Thyroid gland (tissue), 4 donors: ENCODE measurements at regions not wholly inside any gene's neighbourhood (a gene's known extent, or its start where the extent isn't known, plus 50 kb on each side); places are given as distances from the start of the nearest gene placed in this dataset.
"Not testable (repeated sequence)": the region's sequence is repeated elsewhere in the genome, so short reads cannot be mapped to it uniquely, and the experiment has no call there.

Experiments used
- DNase-seq, 2 donors: peaks; one replicate each; pipeline ENCODE4 v3.0.0-alpha.2; 2019
- H3K27ac ChIP-seq, 3 donors: fragments of 200-600 bp; sonication (generic); 1 replicate in 2 of 3; 2 replicates in 1 of 3; pipeline ENCODE4 v1.5.1; 2016 to 2019; ENCODE audit warnings: mild to moderate bottlenecking in 1 of 3, moderate library complexity in 1 of 3
- H3K27me3 ChIP-seq: fragments of 200-600 bp; sonication (generic); one replicate; pipeline ENCODE4 v1.5.1; 2019
- H3K36me3 ChIP-seq, 2 donors: fragments of 200-600 bp; sonication (generic); one replicate each; pipeline ENCODE4 v1.5.1; 2016 to 2019
- H3K4me1 ChIP-seq, 2 donors: fragments of 200-600 bp; sonication (generic); one replicate each; pipeline ENCODE4 v1.5.1; 2017 to 2019
- H3K4me3 ChIP-seq, 3 donors: fragments of 200-600 bp; sonication (generic); replicated peaks in 1 of 3; 1 replicate in 2 of 3; 2 replicates in 1 of 3; pipeline ENCODE4 v1.5.1; 2016; ENCODE audit warnings: mild to moderate bottlenecking in 1 of 3
- H3K9me3 ChIP-seq: fragments of 200-600 bp; sonication (generic); one replicate; pipeline ENCODE4 v1.5.1; 2017
- CTCF ChIP-seq, 6 experiments: fragments of 200-600 bp in 3 of 6; fragments of 450-650 bp in 3 of 6; sonication (generic) in 3 of 6; IDR thresholded peaks; one replicate each; pipeline ENCODE4 v1.5.1; 2016 to 2019; ENCODE audit warnings: antibody characterized with exemption in 6 of 6, mild to moderate bottlenecking in 2 of 6, inconsistent platforms in 1 of 6, moderate library complexity in 1 of 6
- POLR2A ChIP-seq, 2 donors: fragments of 450-650 bp; IDR thresholded peaks; one replicate each; pipeline ENCODE4 v1.6.1; 2017; ENCODE audit warnings: antibody characterized with exemption in 2 of 2, mild to moderate bottlenecking in 2 of 2, moderate library complexity in 1 of 2
- WGBS, 2 donors: methylation state at CpG; one replicate each; pipeline ENCODE4 v1.1.5; 2017; 5-methylcytosine and 5-hydroxymethylcytosine counted together
- intact Hi-C: fragments of 100-400 bp; cut with DNase I; formaldehyde crosslinking; loops from one replicate; pipeline ENCODE4 v1.15.1; 2023

- no peaks in the 10 kb centered on the region for H3K9me3 ChIP-seq
- no peak for TF ChIP-seq POLR2A (IDR thresholded peaks at IDR 0.05)
- TF ChIP-seq CTCF (IDR thresholded peaks at IDR 0.05), result no peak
- WGBS, 2 donors, result 71 to 72% methylated on average over 6 of the region's 6 CpGs
- intact Hi-C loops, result no loop called here
- H3K36me3 ChIP-seq, result no peaks in the 10 kb centered on the region
- no peak for DNase-seq
- H3K4me3 ChIP-seq, result no peak overlapping the region
- no peaks in the 10 kb centered on the region for H3K4me1 ChIP-seq
- no peak overlapping the region for H3K27ac ChIP-seq
- no peaks in the 10 kb centered on the region for H3K27me3 ChIP-seq
Observed at GRCh38 chr4:120000591-120001296, 65.9 kb downstream of the MAD2L1 start.

DNA sequence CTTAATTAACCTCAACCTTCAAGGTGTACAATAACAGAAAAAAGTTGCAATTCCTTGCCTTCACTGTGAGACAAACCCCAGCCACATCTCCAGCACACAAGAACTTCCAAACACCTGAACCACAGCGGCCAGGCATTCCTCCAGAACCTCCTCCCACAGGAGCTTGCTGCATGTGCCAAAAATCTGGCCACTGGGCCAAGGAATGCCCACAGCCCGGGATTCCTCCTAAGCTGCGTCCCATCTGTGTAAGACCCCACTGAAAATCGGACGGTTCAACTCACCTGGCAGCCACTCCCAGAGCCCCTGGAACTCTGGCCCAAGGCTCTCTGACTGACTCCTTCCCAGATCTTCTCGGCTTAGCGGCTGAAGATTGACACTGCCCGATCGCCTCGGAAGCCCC is 70.6 kb downstream of the MAD2L1 start:
- H3K27ac ChIP-seq, DNase-seq, H3K9me3 ChIP-seq, H3K36me3 ChIP-seq, H3K4me3 ChIP-seq, H3K27me3 ChIP-seq, H3K4me1 ChIP-seq, intact Hi-C loops: not testable (repeated sequence)
- 89 to 93% methylated on average over 10 of the region's 10 CpGs for WGBS, 2 donors

DNA sequence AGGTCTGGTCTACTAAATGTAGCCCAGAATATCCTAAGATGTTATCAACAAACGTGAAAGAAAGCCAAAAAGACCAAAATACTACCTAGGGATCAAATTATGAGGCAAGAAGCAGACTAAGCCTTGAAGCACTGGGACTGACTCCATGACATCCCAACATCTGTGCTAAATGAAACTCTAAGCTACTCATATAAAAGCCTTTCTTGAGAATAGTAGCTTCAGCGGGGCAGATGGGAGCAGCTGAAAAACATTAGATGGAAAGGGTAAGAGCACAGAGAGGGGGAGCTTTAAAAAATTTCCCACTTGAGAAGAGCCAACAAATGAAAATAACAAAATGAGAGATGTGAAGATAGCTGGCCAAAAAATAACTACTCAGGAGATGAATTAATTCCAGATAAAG is 81.7 kb downstream of the MAD2L1 start:
- TF ChIP-seq POLR2A (IDR thresholded peaks at IDR 0.05) (no peak), CTCF (IDR thresholded peaks at IDR 0.05) (no peak)
- Histone ChIP-seq H3K9me3 (no peaks in the 10 kb centered on the region), H3K4me1 (no peaks in the 10 kb centered on the region), H3K27me3 (no peaks in the 10 kb centered on the region), H3K27ac (no peak overlapping the region), H3K4me3 (no peak overlapping the region), H3K36me3 (no peaks in the 10 kb centered on the region)
- 52 to 62% methylated on average over 2 of the region's 2 CpGs for WGBS, 2 donors
- intact Hi-C loops, result no loop called here
- no peak for DNase-seq

GRCh38 chr4:119982756-119983155 is 83.9 kb downstream of the MAD2L1 start:
- Histone ChIP-seq H3K4me3 (no peak overlapping the region), H3K9me3 (no peaks in the 10 kb centered on the region), H3K27me3 (no peaks in the 10 kb centered on the region), H3K36me3 (no peaks in the 10 kb centered on the region), H3K27ac (no peak overlapping the region), H3K4me1 (no peaks in the 10 kb centered on the region)
- intact Hi-C loops, result no loop called here
- DNase-seq, result no peak
- TF ChIP-seq POLR2A (IDR thresholded peaks at IDR 0.05) (no peak), CTCF (IDR thresholded peaks at IDR 0.05) (no peak)

DNA sequence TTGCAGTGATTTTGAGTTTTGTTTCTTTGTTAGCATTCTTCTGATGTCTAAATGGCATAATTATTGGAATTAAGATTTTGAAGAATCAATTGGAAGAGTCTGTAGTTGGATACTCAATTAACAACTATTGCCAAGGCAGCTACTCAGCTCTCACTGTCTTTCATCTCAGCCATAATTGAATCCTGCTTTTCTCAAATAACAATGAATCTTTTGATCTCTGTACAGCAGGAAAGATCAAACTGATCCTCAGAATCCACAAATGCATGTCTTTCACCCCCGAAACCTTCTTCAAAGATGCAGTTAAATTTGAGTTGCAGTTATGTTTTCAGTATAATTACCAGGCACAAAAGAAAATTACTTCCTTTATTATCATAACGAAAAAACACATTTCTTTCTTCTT is 86.2 kb downstream of the MAD2L1 start:
- no peak overlapping the region for H3K27ac ChIP-seq
- intact Hi-C loops, result no loop called here
- WGBS, 2 donors, result 86 to 88% methylated on average over 2 of the region's 2 CpGs

More for the DNA sequence above, 86.2 kb downstream of the MAD2L1 start:
- no peaks in the 10 kb centered on the region for H3K36me3 ChIP-seq
- no peaks in the 10 kb centered on the region for H3K4me1 ChIP-seq
- H3K4me3 ChIP-seq, result no peak overlapping the region
- TF ChIP-seq POLR2A (IDR thresholded peaks at IDR 0.05), result no peak
- TF ChIP-seq CTCF (IDR thresholded peaks at IDR 0.05), result no peak
- no peaks in the 10 kb centered on the region for H3K9me3 ChIP-seq
- no peaks in the 10 kb centered on the region for H3K27me3 ChIP-seq
- no peak for DNase-seq
